Body of pancreas (tissue), 4 donors: ENCODE measurements at regions not wholly inside any gene's neighbourhood (a gene's known extent, or its start where the extent isn't known, plus 50 kb on each side); places are given as distances from the start of the nearest gene placed in this dataset.

Experiments used
- ATAC-seq: fragments of 150-250 bp; one replicate; pipeline ENCODE4 v1.9.1; 2016
- DNase-seq, 4 donors: peaks; one replicate each; pipeline ENCODE4 v3.0.0-alpha.2; 2019
- H3K27ac ChIP-seq, 4 donors: fragments of 200-600 bp; sonication (generic); 1 replicate in 3 of 4; 2 replicates in 1 of 4; pipeline versions ENCODE4 v1.5.1 to v1.6.1; 2016 to 2019; ENCODE audit warnings: mild to moderate bottlenecking in 1 of 4, mixed read lengths in 1 of 4, moderate library complexity in 1 of 4
- H3K27me3 ChIP-seq, 2 donors: fragments of 200-600 bp; sonication (generic); one replicate each; pipeline ENCODE4 v1.6.0; 2016; ENCODE audit warnings: mild to moderate bottlenecking in 1 of 2
- H3K36me3 ChIP-seq, 2 donors: fragments of 200-600 bp; sonication (generic); replicated peaks in 1 of 2; 2 replicates each; pipeline ENCODE4 v1.5.1; 2016; ENCODE audit warnings: low read depth in 2 of 2; ENCODE audit not compliant: insufficient read depth in 1 of 2
- H3K4me1 ChIP-seq: fragments of 200-600 bp; sonication (generic); one replicate; pipeline ENCODE4 v1.6.0; 2016
- H3K4me3 ChIP-seq, 2 donors: fragments of 200-600 bp; sonication (generic); 1 replicate in 1 of 2; 2 replicates in 1 of 2; pipeline ENCODE4 v1.5.1; 2016 to 2019
- H3K9me3 ChIP-seq, 3 donors: fragments of 200-600 bp; sonication (generic); 1 replicate in 2 of 3; 2 replicates in 1 of 3; pipeline ENCODE4 v1.5.1; 2016
- POLR2A ChIP-seq, 3 donors: fragments of 450-650 bp; IDR thresholded peaks; one replicate each; pipeline ENCODE4 v1.6.1; 2016; ENCODE audit warnings: antibody characterized with exemption in 3 of 3, mild to moderate bottlenecking in 2 of 3
- WGBS, 2 donors: methylation state at CpG; one replicate each; pipeline ENCODE4 v1.1.5; 2017; 5-methylcytosine and 5-hydroxymethylcytosine counted together
- intact Hi-C: fragments of 100-400 bp; cut with DNase I; formaldehyde crosslinking; loops from one replicate; pipeline ENCODE4 v1.15.1; 2023
- TF ChIP-seq, protein P1 (sequence below), 7 experiments: fragments of 450-650 bp in 4 of 7; fragments of 200-600 bp in 3 of 7; sonication (generic) in 3 of 7; IDR thresholded peaks; one replicate each; pipeline ENCODE4 v1.5.1; 2016 to 2019; ENCODE audit warnings: antibody characterized with exemption in 7 of 7

DNA sequence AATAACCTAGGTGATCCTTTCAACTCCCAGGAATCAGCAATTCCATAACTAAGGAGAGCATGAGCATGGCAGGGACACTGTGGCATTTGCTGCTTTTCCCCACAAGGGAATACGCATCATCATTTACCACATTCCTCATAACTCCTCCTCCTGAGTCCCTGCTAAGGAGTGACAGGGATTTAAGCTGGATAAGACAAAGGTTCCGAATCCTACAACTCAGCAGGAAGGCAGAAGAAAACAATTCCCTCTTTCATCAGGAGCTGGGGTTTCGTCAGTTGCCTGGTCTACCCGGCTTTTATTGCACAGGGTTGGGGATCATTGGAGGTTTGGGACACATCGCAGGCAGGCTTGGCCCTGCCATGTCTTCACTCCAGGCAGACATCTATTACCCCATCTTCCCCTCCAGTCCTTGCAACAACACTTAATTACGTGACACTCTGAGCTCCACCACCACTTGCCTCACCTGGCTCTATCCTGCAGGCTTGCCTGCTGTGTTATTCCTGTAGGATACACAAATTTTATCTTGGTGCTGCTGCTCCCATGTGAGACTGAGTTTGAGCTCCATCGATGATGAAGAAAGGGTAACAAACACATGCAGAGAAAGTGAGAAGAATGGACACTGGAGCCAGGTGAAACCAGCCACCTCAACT lies 563.0 kb upstream of the KLF4 start:
- no peaks in the 10 kb centered on the region for H3K27me3 ChIP-seq
- H3K36me3 ChIP-seq, result no peaks in the 10 kb centered on the region
- no peak for ATAC-seq
- no peaks in the 10 kb centered on the region for H3K9me3 ChIP-seq
- no peak for DNase-seq
- WGBS, 2 donors, result 67 to 84% methylated on average over 7 of the region's 7 CpGs
- no peak overlapping the region for H3K4me3 ChIP-seq
- intact Hi-C loops, result no loop called here
- no peak for TF ChIP-seq POLR2A (IDR thresholded peaks at IDR 0.05)
- TF ChIP-seq, protein P1, sequence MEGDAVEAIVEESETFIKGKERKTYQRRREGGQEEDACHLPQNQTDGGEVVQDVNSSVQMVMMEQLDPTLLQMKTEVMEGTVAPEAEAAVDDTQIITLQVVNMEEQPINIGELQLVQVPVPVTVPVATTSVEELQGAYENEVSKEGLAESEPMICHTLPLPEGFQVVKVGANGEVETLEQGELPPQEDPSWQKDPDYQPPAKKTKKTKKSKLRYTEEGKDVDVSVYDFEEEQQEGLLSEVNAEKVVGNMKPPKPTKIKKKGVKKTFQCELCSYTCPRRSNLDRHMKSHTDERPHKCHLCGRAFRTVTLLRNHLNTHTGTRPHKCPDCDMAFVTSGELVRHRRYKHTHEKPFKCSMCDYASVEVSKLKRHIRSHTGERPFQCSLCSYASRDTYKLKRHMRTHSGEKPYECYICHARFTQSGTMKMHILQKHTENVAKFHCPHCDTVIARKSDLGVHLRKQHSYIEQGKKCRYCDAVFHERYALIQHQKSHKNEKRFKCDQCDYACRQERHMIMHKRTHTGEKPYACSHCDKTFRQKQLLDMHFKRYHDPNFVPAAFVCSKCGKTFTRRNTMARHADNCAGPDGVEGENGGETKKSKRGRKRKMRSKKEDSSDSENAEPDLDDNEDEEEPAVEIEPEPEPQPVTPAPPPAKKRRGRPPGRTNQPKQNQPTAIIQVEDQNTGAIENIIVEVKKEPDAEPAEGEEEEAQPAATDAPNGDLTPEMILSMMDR (IDR thresholded peaks at IDR 0.05), result no peak
- H3K4me1 ChIP-seq, result peaks cover 9% of the 10 kb centered on the region
- H3K27ac ChIP-seq, result no peak overlapping the region

DNA sequence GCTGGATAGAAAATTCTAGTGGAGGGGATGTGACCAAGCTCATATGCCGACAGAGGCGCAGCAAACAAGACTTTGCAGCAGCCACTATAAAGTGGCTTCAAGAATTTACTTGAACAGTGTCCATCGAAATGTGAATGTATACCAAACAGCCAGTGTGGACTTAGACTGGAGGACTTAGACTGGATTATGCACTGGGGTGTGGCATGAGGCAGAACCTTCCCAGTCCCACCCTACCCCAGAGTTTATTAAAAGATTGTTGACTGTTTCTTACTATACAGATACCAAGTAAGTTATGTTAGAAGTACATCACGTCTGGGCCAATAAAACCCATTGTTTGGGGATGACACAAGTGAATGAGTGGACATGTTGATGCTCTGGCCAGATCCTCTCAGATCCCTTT lies 561.3 kb upstream of the KLF4 start:
- Histone ChIP-seq H3K27me3 (no peaks in the 10 kb centered on the region), H3K36me3 (no peaks in the 10 kb centered on the region), H3K4me3 (no peak overlapping the region), H3K27ac (no peak overlapping the region), H3K4me1 (peaks cover 9% of the 10 kb centered on the region), H3K9me3 (no peaks in the 10 kb centered on the region)
- 77 to 81% methylated on average over 4 of the region's 4 CpGs for WGBS, 2 donors
- ATAC-seq (no peak), DNase-seq (no peak)
- TF ChIP-seq, protein P1 (IDR thresholded peaks at IDR 0.05), result no peak
- TF ChIP-seq POLR2A (IDR thresholded peaks at IDR 0.05), result no peak
- intact Hi-C loops, result no loop called here

DNA sequence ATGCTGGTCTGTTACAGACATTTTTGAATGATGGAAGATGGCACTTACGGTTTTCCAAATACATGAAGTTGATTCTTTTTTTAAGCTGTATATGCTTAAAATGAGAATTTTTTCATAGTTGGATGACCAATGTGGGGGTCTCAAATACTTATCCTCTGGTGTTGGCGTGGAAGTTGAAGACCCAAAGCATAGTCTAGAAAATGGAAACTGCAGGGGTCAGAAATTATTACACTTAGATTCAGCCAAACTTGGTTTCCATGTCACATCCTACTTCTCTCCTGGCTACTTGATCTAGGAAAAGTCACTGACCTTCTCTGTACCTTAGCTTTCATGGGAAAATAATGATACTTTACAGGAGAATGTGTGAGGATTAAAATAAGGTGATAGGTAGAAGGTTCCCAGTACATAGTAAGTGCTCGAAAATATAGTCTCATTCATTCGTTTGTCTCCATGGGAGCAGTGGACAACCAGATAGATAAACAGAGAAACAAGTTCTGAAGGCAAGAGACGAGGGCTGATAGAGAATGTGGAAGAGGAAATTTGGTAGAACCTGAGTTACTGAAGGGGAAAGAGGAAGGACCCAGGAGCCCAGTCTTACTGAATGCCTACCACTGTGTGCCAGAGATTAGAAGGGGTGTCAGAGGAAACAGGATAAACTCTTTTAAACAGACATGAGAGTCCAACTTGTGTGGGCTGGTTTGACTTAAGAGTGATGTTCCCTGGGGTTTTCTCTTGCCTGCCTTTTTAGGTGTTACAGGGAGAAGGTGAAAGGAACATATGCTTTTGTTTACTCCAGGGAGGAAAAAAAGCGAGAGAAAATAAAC lies 560.3 kb upstream of the KLF4 start:
- Histone ChIP-seq H3K36me3 (no peaks in the 10 kb centered on the region), H3K27ac (no peak overlapping the region), H3K27me3 (no peaks in the 10 kb centered on the region), H3K4me3 (no peak overlapping the region), H3K4me1 (peaks cover 9% of the 10 kb centered on the region), H3K9me3 (no peaks in the 10 kb centered on the region)
- intact Hi-C loops, result no loop called here
- 72 to 76% methylated on average over 6 of the region's 6 CpGs for WGBS, 2 donors
- DNase-seq (no peak), ATAC-seq (no peak)
- TF ChIP-seq, protein P1 (IDR thresholded peaks at IDR 0.05), result no peak
- no peak for TF ChIP-seq POLR2A (IDR thresholded peaks at IDR 0.05)

DNA sequence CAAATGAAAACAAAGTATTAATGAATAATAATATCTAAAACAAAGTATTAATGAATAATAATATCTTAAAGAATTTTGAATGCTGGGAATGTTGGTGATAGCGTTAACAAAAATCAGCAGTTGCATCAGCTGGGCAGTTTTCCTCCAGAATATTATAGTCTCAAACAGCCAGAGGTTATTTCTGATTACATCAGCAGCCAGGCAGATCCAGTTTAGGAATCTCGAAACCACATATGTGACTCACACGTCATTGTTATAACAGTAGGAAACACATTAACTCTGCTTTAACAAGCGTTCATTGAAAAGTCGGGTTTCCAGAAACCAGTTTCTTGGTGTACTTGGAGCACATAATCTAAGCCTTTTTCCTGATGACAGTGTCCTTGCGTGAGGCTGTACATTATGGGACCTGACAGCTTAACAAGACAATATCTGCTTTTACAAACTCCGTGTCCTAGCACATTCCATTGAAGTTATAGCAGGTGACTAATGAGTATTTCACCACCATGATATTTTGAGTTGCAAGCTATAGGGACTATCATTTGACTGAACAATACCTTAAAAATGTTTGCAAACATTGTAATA lies 559.5 kb upstream of the KLF4 start:
- H3K4me1 ChIP-seq, result peaks cover 9% of the 10 kb centered on the region
- DNase-seq (no peak), ATAC-seq (no peak)
- H3K9me3 ChIP-seq, result no peaks in the 10 kb centered on the region
- H3K27me3 ChIP-seq, result no peaks in the 10 kb centered on the region
- no peak for TF ChIP-seq POLR2A (IDR thresholded peaks at IDR 0.05)
- TF ChIP-seq, protein P1 (IDR thresholded peaks at IDR 0.05), result no peak
- H3K4me3 ChIP-seq, result no peak overlapping the region
- intact Hi-C loops, result no loop called here
- WGBS, 2 donors, result 46 to 59% methylated on average over 7 of the region's 7 CpGs
- no peak overlapping the region for H3K27ac ChIP-seq
- H3K36me3 ChIP-seq, result no peaks in the 10 kb centered on the region
